ENCODE measurements at regions not wholly inside any gene's neighbourhood (a gene's known extent, or its start where the extent isn't known, plus 50 kb on each side); places are given as distances from the start of the nearest gene placed in this dataset.

- no peak for DNase-seq (ENCODE audit: low read depth)
- TF ChIP-seq MYC (IDR thresholded peaks at IDR 0.05; ENCODE audit: low read depth, low read length) (no peak), MAX (IDR thresholded peaks at IDR 0.05; ENCODE audit: low read depth, low read length) (no peak), CTCF (IDR thresholded peaks at IDR 0.05; ENCODE audit: low read depth, low read length) (no peak), POLR2A (IDR thresholded peaks at IDR 0.05; ENCODE audit: extremely low read depth, insufficient read length) (no peak)
- no peak overlapping the region for H3K4me3 ChIP-seq (ENCODE audit: low read depth, low read length)
These were observed 150.0 kb downstream of the LRIG2 start for GRCh38 chr1:113223040-113223439.

DNA sequence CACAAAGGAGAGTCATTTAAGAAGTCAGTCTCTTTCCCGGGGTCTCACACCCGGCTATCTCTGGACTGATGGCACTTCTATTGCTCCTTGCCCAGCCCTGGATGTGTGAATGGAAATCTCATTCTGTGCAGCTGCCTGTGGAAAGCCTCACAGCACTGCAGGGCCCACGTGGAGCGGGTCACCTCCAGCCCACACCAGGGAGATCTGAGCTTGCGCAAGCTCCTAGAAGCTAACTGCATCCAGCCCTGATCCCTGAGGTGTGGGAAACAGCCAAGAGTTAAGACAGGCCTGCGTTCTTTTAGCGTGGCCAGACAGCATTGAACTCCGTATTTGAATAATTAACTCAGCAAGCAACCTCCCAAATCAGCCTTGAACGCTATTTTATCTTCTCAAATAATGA lies 150.5 kb downstream of the LRIG2 start:
- H3K4me3 ChIP-seq (ENCODE audit: low read depth, low read length) = no peak overlapping the region
- DNase-seq (ENCODE audit: low read depth) = peak; percentile 3
- TF ChIP-seq POLR2A (IDR thresholded peaks at IDR 0.05; ENCODE audit: extremely low read depth, insufficient read length) (no peak), CTCF (IDR thresholded peaks at IDR 0.05; ENCODE audit: low read depth, low read length) (no peak), MYC (IDR thresholded peaks at IDR 0.05; ENCODE audit: low read depth, low read length) (no peak), MAX (IDR thresholded peaks at IDR 0.05; ENCODE audit: low read depth, low read length) (no peak)

DNA sequence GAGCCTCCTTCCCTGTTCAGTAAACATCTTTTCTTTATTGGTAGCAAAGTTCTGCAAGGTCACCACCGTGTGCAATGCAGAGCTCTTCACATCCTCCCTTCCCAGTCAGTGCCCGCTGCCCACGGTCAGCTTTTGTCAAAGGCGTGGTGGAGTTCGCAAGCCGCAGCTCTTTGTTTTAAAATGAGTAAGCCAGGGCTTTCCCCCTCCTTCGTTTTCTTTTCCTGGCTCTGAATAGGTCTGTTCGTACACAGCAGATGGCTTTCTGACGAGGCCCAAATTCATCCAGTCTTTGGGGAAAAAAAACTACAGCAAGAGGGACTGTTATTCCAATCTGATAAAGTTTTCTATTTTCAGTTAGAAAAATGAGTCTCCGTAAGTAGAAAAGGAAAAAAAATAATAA lies 153.2 kb downstream of the LRIG2 start:
- no peak for DNase-seq (ENCODE audit: low read depth)
- no peak for TF ChIP-seq MAX (IDR thresholded peaks at IDR 0.05; ENCODE audit: low read depth, low read length)
- no peak for TF ChIP-seq MYC (IDR thresholded peaks at IDR 0.05; ENCODE audit: low read depth, low read length)
- TF ChIP-seq POLR2A (IDR thresholded peaks at IDR 0.05; ENCODE audit: extremely low read depth, insufficient read length) = no peak
- TF ChIP-seq CTCF (IDR thresholded peaks at IDR 0.05; ENCODE audit: low read depth, low read length) = no peak
- H3K4me3 ChIP-seq (ENCODE audit: low read depth, low read length) = no peak overlapping the region

DNA sequence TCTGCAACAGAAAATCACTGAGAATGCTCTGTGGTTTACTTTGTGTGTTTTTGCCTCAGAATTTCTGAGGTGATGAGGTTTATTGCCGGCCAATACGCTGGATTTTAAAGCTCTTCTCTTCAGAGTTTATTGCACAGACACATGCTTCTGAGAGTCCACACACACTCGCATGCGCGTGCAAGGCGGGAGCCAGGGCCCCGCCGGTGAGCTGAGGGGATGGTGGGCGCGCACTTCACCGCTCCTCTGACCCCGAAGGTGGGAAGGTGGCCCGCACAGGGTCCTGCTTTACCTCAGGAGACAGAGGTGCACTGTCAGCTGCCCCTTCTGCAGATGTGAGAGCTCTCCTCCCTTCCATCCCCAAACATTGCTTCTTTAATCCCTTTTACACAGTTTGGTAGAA lies 158.4 kb upstream of the MAGI3 start:
- no peak overlapping the region for H3K4me3 ChIP-seq (ENCODE audit: low read depth, low read length)
- TF ChIP-seq CTCF (IDR thresholded peaks at IDR 0.05; ENCODE audit: low read depth, low read length) (no peak), MYC (IDR thresholded peaks at IDR 0.05; ENCODE audit: low read depth, low read length) (no peak), MAX (IDR thresholded peaks at IDR 0.05; ENCODE audit: low read depth, low read length) (no peak), POLR2A (IDR thresholded peaks at IDR 0.05; ENCODE audit: extremely low read depth, insufficient read length) (no peak)
- DNase-seq (ENCODE audit: low read depth) = no peak

GRCh38 chr1:113233441-113233840 lies 156.9 kb upstream of the MAGI3 start:
- no peak for DNase-seq (ENCODE audit: low read depth)
- TF ChIP-seq POLR2A (IDR thresholded peaks at IDR 0.05; ENCODE audit: extremely low read depth, insufficient read length) (no peak), CTCF (IDR thresholded peaks at IDR 0.05; ENCODE audit: low read depth, low read length) (no peak), MYC (IDR thresholded peaks at IDR 0.05; ENCODE audit: low read depth, low read length) (no peak), MAX (IDR thresholded peaks at IDR 0.05; ENCODE audit: low read depth, low read length) (no peak)
- no peak overlapping the region for H3K4me3 ChIP-seq (ENCODE audit: low read depth, low read length)

GRCh38 chr1:113241237-113241636 lies 149.1 kb upstream of the MAGI3 start:
- no peak for DNase-seq (ENCODE audit: low read depth)
- H3K4me3 ChIP-seq (ENCODE audit: low read depth, low read length) = no peak overlapping the region
- TF ChIP-seq POLR2A (IDR thresholded peaks at IDR 0.05; ENCODE audit: extremely low read depth, insufficient read length) (no peak), MAX (IDR thresholded peaks at IDR 0.05; ENCODE audit: low read depth, low read length) (no peak), CTCF (IDR thresholded peaks at IDR 0.05; ENCODE audit: low read depth, low read length) (no peak), MYC (IDR thresholded peaks at IDR 0.05; ENCODE audit: low read depth, low read length) (no peak)

All from NB4 (cell line).